ENCODE measurements at regions not wholly inside any gene's neighbourhood (a gene's known extent, or its start where the extent isn't known, plus 50 kb on each side); places are given as distances from the start of the nearest gene placed in this dataset.

DNA sequence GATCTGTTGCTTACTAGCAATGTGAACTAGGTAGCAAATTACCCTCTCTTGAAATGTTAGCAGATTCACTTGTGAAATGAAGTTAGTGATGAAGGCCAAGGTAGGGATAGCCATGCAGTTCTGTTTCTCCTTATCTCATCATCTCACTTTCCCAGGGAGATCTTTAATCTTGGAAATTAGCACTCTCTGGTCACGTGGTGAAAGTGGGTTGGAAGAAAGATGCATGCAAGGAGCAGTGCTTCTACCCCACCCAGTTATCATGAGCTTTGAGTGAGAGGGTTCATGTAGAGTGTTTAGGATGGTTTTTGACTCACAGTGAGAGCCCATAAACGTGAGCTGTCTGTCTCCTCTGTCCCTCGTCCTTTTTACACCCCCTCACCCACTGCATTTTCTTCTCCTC is 346.3 kb downstream of the QKI start:
- Histone ChIP-seq H3K27me3 (no peaks in the 10 kb centered on the region), H3K9me3 (no peaks in the 10 kb centered on the region), H3K4me3 (no peak overlapping the region), H3K36me3 (no peaks in the 10 kb centered on the region), H3K4me1 (no peaks in the 10 kb centered on the region), H3K27ac (no peak overlapping the region)
- intact Hi-C loops (cut with DNase I; ENCODE audit: low total_unique reads) (no loop called here), in situ Hi-C loops (cut with MboI; ENCODE audit: low pct_ligation_motif_present in 1 of 4, low pct_unique_long_range_greater_than_20kb in 1 of 4, low sequenced_read_pairs in 3 of 4) (no loop called here)
- 40 to 49% methylated on average over 3 of the region's 3 CpGs for WGBS, 2 donors (ENCODE audit: low coverage in 1 of 2)
- TF ChIP-seq POLR2A (IDR thresholded peaks at IDR 0.05) = no peak
- no peak for TF ChIP-seq POLR2AphosphoS5 (IDR thresholded peaks at IDR 0.05)
- TF ChIP-seq, protein P1, sequence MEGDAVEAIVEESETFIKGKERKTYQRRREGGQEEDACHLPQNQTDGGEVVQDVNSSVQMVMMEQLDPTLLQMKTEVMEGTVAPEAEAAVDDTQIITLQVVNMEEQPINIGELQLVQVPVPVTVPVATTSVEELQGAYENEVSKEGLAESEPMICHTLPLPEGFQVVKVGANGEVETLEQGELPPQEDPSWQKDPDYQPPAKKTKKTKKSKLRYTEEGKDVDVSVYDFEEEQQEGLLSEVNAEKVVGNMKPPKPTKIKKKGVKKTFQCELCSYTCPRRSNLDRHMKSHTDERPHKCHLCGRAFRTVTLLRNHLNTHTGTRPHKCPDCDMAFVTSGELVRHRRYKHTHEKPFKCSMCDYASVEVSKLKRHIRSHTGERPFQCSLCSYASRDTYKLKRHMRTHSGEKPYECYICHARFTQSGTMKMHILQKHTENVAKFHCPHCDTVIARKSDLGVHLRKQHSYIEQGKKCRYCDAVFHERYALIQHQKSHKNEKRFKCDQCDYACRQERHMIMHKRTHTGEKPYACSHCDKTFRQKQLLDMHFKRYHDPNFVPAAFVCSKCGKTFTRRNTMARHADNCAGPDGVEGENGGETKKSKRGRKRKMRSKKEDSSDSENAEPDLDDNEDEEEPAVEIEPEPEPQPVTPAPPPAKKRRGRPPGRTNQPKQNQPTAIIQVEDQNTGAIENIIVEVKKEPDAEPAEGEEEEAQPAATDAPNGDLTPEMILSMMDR (IDR thresholded peaks at IDR 0.05) = no peak
- TF ChIP-seq EP300 (IDR thresholded peaks at IDR 0.05; ENCODE audit: low read depth) = no peak
- no peak for DNase-seq

DNA sequence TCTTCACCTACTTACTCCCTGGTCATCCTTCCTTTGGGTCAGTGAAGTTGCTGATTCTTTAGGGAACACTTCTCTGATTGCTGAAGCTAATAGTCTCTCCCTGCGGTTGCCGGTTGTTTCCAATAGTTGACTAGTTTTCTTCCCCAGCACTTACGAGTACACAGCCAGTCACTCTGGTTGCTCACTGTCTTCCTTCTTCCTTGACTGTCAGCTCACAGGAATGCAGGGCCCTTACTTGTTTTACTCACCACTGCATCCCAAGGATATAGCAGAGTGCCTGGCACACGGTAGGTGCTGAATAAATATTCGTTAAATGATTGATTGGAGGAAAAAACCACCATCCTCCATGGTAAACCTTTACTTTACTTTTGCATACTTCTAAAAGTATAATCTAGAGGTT is 345.0 kb downstream of the QKI start:
- in situ Hi-C loops (cut with MboI; ENCODE audit: low pct_ligation_motif_present in 1 of 4, low pct_unique_long_range_greater_than_20kb in 1 of 4, low sequenced_read_pairs in 3 of 4) = no loop called here
- no peak overlapping the region for H3K4me3 ChIP-seq
- 78 to 92% methylated on average over 5 of the region's 5 CpGs for WGBS, 2 donors (ENCODE audit: low coverage in 1 of 2)
- TF ChIP-seq POLR2AphosphoS5 (IDR thresholded peaks at IDR 0.05) = no peak
- TF ChIP-seq EP300 (IDR thresholded peaks at IDR 0.05; ENCODE audit: low read depth) = no peak
- no peak for TF ChIP-seq POLR2A (IDR thresholded peaks at IDR 0.05)
- TF ChIP-seq, protein P1 (IDR thresholded peaks at IDR 0.05) = no peak
- no peaks in the 10 kb centered on the region for H3K9me3 ChIP-seq
- H3K27me3 ChIP-seq = no peaks in the 10 kb centered on the region
- H3K4me1 ChIP-seq = no peaks in the 10 kb centered on the region
- intact Hi-C loops (cut with DNase I; ENCODE audit: low total_unique reads) = no loop called here
- H3K27ac ChIP-seq = no peak overlapping the region
- H3K36me3 ChIP-seq = no peaks in the 10 kb centered on the region
- no peak for DNase-seq

DNA sequence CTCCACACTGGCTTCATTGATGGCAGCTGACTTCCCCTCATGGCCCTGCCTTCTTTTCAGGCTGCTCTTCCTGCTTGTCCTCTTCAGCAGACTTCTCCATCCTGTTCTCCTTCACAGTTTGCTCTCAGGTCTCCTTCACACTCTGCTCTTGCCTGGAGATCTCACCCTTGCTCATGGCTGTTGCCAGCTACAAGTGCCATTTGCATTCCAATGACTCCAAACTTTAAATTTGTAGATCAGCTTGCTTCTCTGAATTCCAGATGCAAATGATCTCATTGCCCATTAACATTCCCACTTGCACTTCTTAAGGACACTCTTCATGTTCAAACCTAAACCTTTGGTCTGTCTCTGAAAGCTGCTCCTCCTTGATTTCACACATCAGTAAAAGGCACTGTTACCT is 343.0 kb downstream of the QKI start:
- Histone ChIP-seq H3K9me3 (no peaks in the 10 kb centered on the region), H3K4me3 (no peak overlapping the region), H3K4me1 (no peaks in the 10 kb centered on the region), H3K27ac (no peak overlapping the region), H3K27me3 (no peaks in the 10 kb centered on the region), H3K36me3 (no peaks in the 10 kb centered on the region)
- TF ChIP-seq POLR2AphosphoS5 (IDR thresholded peaks at IDR 0.05) = no peak
- TF ChIP-seq EP300 (IDR thresholded peaks at IDR 0.05; ENCODE audit: low read depth) = no peak
- TF ChIP-seq, protein P1 (IDR thresholded peaks at IDR 0.05) = no peak
- no peak for TF ChIP-seq POLR2A (IDR thresholded peaks at IDR 0.05)
- intact Hi-C loops (cut with DNase I; ENCODE audit: low total_unique reads) (no loop called here), in situ Hi-C loops (cut with MboI; ENCODE audit: low pct_ligation_motif_present in 1 of 4, low pct_unique_long_range_greater_than_20kb in 1 of 4, low sequenced_read_pairs in 3 of 4) (no loop called here)
- no peak for DNase-seq

DNA sequence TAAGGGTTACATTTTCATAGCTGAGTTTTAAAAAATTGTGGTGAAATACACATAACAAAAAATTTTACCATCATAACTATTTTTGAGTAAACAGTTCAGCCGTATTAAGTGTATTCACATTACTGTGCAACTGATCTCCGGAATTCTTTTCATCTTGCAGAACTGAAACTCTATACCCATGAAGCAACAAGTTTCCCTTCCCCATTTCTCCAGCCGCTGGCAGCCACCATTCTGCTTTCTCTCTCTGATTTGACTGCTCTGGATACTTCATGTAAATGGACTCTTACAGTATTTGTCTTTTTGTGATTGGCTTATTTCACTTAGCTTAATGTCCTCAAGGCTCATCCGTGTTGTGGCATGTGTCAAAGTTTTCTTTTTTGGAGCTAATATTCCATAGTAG is 341.6 kb downstream of the QKI start:
- intact Hi-C loops (cut with DNase I; ENCODE audit: low total_unique reads) (no loop called here), in situ Hi-C loops (cut with MboI; ENCODE audit: low pct_ligation_motif_present in 1 of 4, low pct_unique_long_range_greater_than_20kb in 1 of 4, low sequenced_read_pairs in 3 of 4) (no loop called here)
- Histone ChIP-seq H3K27ac (no peak overlapping the region), H3K9me3 (no peaks in the 10 kb centered on the region), H3K4me1 (no peaks in the 10 kb centered on the region), H3K27me3 (no peaks in the 10 kb centered on the region), H3K36me3 (no peaks in the 10 kb centered on the region), H3K4me3 (no peak overlapping the region)
- 69 to 77% methylated on average over 3 to 4 of the region's 4 CpGs for WGBS, 2 donors (ENCODE audit: low coverage in 1 of 2)
- DNase-seq = peak; percentile 44
- no peak for TF ChIP-seq POLR2A (IDR thresholded peaks at IDR 0.05)
- TF ChIP-seq POLR2AphosphoS5 (IDR thresholded peaks at IDR 0.05) = no peak
- TF ChIP-seq, protein P1 (IDR thresholded peaks at IDR 0.05) = no peak
- no peak for TF ChIP-seq EP300 (IDR thresholded peaks at IDR 0.05; ENCODE audit: low read depth)
